OCI-LY1 (cell line): ENCODE measurements at regions not wholly inside any gene's neighbourhood (a gene's known extent, or its start where the extent isn't known, plus 50 kb on each side); places are given as distances from the start of the nearest gene placed in this dataset.

Experiments used
- CTCF ChIP-seq: fragments of 200-600 bp; sonication (generic), shearing (Covaris generic); IDR thresholded peaks from 2 replicates; pipeline ENCODE4 v1.5.1; 2017; ENCODE audit warnings: mild to moderate bottlenecking, antibody characterized with exemption, low read length, moderate library complexity, mixed read lengths
- EZH2 ChIP-seq: fragments of 200-600 bp; sonication (generic), shearing (Covaris generic); IDR thresholded peaks from 2 replicates; pipeline ENCODE4 v1.8.0; 2017; ENCODE audit warnings: borderline replicate concordance, mixed run types, mild to moderate bottlenecking, antibody characterized with exemption, low read length, moderate library complexity, mixed read lengths

DNA sequence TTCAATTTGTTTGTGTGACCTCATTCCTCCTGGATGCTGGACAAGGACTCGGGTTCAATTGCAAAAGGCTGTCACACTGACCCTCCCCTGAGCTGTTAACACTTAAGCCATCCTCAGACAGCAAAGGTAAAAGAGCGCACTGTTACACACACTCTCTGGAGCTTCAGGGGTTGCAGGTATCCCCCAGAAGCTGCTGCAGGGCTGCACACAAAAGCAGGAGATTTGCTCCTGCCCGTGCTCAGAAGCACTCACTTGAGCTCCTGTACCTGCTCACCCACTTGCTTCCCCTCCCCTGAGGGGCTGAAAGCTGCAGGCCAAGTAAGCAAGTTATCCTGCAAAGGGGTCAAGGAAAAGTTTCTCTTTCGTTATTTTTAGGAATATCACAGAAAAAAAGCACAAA lies 886.2 kb upstream of the ZWINT start:
- TF ChIP-seq CTCF (no peak), EZH2 (no peak)
